ENCODE measurements at regions not wholly inside any gene's neighbourhood (a gene's known extent, or its start where the extent isn't known, plus 50 kb on each side); places are given as distances from the start of the nearest gene placed in this dataset.

DNA sequence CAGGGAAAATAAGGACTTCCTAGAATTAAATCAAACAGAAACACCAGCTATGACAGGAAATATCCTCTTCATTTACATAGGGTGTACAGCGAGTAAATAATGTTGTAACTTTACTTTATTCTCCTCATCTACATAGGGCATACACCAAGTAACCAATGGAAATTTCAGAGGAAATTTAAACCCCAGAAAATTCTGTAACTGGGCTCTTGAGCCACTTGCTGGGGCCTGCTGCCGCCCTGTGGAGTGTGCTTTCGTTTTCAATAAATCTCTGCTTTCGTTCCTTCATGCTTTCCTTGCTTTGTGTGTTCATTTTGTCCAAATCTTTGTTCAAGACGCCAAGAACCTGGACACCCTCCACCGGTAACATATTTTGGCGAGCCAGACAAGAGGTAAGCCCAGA lies 990.4 kb upstream of the CADM2 start:
- peak; percentile 79 for ATAC-seq
- TF ChIP-seq RARB (CRISPR knock-in tag; IDR thresholded peaks at IDR 0.05) (no peak), ZNF8 (CRISPR knock-in tag; IDR thresholded peaks at IDR 0.05) (no peak), SNAI2 (CRISPR knock-in tag; IDR thresholded peaks at IDR 0.05) (no peak), OSR1 (CRISPR knock-in tag; IDR thresholded peaks at IDR 0.05) (no peak), PPARA (CRISPR knock-in tag; IDR thresholded peaks at IDR 0.05; ENCODE audit: borderline replicate concordance) (no peak), ZFP30 (CRISPR knock-in tag; IDR thresholded peaks at IDR 0.05) (no peak), ZFP3 (CRISPR knock-in tag; IDR thresholded peaks at IDR 0.05) (no peak), CSDC2 (CRISPR knock-in tag; IDR thresholded peaks at IDR 0.05) (no peak), ZC3H10 (CRISPR knock-in tag; IDR thresholded peaks at IDR 0.05) (no peak), TOX (CRISPR knock-in tag; IDR thresholded peaks at IDR 0.05; ENCODE audit: borderline replicate concordance) (no peak), BACH2 (CRISPR knock-in tag; IDR thresholded peaks at IDR 0.05; ENCODE audit: borderline replicate concordance) (no peak), ZNF70 (CRISPR knock-in tag; IDR thresholded peaks at IDR 0.05) (no peak)
- TF ChIP-seq, protein P1, sequence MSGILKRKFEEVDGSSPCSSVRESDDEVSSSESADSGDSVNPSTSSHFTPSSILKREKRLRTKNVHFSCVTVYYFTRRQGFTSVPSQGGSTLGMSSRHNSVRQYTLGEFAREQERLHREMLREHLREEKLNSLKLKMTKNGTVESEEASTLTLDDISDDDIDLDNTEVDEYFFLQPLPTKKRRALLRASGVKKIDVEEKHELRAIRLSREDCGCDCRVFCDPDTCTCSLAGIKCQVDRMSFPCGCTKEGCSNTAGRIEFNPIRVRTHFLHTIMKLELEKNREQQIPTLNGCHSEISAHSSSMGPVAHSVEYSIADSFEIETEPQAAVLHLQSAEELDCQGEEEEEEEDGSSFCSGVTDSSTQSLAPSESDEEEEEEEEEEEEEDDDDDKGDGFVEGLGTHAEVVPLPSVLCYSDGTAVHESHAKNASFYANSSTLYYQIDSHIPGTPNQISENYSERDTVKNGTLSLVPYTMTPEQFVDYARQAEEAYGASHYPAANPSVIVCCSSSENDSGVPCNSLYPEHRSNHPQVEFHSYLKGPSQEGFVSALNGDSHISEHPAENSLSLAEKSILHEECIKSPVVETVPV (CRISPR knock-in tag; IDR thresholded peaks at IDR 0.05) = no peak
- TF ChIP-seq, protein P2, sequence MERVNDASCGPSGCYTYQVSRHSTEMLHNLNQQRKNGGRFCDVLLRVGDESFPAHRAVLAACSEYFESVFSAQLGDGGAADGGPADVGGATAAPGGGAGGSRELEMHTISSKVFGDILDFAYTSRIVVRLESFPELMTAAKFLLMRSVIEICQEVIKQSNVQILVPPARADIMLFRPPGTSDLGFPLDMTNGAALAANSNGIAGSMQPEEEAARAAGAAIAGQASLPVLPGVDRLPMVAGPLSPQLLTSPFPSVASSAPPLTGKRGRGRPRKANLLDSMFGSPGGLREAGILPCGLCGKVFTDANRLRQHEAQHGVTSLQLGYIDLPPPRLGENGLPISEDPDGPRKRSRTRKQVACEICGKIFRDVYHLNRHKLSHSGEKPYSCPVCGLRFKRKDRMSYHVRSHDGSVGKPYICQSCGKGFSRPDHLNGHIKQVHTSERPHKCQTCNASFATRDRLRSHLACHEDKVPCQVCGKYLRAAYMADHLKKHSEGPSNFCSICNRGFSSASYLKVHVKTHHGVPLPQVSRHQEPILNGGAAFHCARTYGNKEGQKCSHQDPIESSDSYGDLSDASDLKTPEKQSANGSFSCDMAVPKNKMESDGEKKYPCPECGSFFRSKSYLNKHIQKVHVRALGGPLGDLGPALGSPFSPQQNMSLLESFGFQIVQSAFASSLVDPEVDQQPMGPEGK (CRISPR knock-in tag; IDR thresholded peaks at IDR 0.05; ENCODE audit: borderline replicate concordance) = no peak
- TF ChIP-seq, protein P3, sequence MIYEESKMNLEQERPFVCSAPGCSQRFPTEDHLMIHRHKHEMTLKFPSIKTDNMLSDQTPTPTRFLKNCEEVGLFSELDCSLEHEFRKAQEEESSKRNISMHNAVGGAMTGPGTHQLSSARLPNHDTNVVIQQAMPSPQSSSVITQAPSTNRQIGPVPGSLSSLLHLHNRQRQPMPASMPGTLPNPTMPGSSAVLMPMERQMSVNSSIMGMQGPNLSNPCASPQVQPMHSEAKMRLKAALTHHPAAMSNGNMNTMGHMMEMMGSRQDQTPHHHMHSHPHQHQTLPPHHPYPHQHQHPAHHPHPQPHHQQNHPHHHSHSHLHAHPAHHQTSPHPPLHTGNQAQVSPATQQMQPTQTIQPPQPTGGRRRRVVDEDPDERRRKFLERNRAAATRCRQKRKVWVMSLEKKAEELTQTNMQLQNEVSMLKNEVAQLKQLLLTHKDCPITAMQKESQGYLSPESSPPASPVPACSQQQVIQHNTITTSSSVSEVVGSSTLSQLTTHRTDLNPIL (CRISPR knock-in tag; IDR thresholded peaks at IDR 0.05; ENCODE audit: low read depth) = no peak

DNA sequence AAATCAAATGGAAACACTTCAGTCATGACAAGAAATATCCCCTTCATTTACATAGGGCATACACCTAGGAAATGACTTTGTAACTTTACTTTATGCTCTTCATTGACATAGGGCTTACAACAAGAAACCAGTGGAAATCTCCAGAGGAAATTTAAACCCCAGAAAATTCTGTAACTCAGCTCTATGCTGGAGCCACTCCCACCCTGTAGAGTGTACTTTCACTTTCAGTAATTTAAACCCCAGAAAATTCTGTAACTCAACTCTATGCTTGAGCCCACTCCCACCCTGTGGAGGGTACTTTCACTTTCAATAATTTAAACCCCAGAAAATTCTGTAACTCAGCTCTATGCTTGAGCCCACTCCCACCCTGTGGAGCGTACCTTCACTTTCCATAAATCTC lies 987.1 kb upstream of the CADM2 start:
- ATAC-seq = peak; percentile 34; the same call in 1 of the 3 replicates
- TF ChIP-seq ZNF8 (CRISPR knock-in tag; IDR thresholded peaks at IDR 0.05) (no peak), TOX (CRISPR knock-in tag; IDR thresholded peaks at IDR 0.05; ENCODE audit: borderline replicate concordance) (no peak), GLIS3 (CRISPR knock-in tag; IDR thresholded peaks at IDR 0.05) (no peak), CSDC2 (CRISPR knock-in tag; IDR thresholded peaks at IDR 0.05) (no peak)

DNA sequence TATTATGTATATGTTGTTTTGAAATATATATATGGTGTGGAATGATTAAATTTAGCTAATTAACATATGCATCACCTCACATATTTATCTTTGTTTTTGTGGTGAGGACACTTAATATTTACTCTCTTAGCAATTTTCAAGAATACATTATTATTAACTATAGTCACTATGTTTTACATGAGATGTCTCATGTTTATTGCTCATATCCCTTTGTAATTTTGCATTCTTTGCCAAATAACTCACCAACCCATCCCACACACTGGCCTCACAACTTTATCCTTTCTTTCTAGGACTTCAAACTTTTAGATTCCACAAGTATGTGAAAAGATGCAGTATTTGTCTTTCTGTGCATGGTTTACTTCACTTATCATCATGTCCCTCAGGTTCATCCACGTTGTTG lies 950.2 kb upstream of the CADM2 start:
- TF ChIP-seq PPARA (CRISPR knock-in tag; IDR thresholded peaks at IDR 0.05; ENCODE audit: borderline replicate concordance) = no peak
- no peak for ATAC-seq

DNA sequence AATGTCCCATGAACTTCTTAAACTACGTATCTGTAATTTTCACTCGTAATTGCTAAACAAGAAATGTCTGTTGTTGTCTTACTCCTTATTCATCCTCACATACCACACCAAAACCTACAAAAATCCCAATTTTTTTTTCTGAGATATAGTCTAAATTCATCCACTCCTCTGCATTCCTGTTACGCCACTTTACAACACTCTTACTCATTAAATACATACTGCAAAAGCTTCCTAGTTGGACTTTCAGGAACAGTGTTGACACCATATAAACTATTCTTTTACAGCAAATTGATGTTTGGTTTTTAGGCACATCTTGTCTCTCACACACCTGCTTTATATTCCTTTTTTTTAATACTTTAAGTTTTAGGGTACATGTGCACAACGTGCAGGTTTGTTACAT lies 934.9 kb upstream of the CADM2 start:
- TF ChIP-seq ZNF565 (CRISPR knock-in tag; conservative IDR thresholded peaks at IDR 0.05; ENCODE audit: low read depth) = no peak
- TF ChIP-seq RARB (CRISPR knock-in tag; IDR thresholded peaks at IDR 0.05) = no peak
- TF ChIP-seq CSDC2 (CRISPR knock-in tag; IDR thresholded peaks at IDR 0.05) = no peak
- TF ChIP-seq ZNF8 (CRISPR knock-in tag; IDR thresholded peaks at IDR 0.05) = no peak
- TF ChIP-seq, protein P1 (CRISPR knock-in tag; IDR thresholded peaks at IDR 0.05) = no peak
- no peak for TF ChIP-seq ARNTL (CRISPR knock-in tag; IDR thresholded peaks at IDR 0.05; ENCODE audit: borderline replicate concordance, low read depth)
- TF ChIP-seq SNAI2 (CRISPR knock-in tag; IDR thresholded peaks at IDR 0.05) = no peak
- ATAC-seq = no peak

DNA sequence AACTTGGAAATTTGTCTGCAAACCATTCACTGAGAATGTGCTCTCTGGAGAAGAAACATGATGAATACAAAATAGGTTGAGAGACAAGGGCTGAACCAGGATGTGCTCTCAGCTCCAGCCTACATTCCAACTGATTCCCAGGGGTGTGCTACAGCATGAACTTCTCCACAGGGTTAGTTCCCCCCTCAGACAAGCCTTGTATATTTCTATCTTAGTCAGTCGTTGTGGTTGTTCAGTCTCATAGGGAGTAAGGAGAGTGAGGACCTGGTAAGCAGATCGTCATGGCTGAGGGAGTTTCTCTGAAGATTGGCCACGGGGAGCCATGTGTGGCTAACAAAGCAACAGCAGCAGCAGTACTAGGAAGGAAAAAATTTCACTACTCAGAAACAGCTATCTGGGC lies 919.7 kb upstream of the CADM2 start:
- TF ChIP-seq ZFP3 (CRISPR knock-in tag; IDR thresholded peaks at IDR 0.05) = no peak
- no peak for TF ChIP-seq TOX (CRISPR knock-in tag; IDR thresholded peaks at IDR 0.05; ENCODE audit: borderline replicate concordance)
- no peak for TF ChIP-seq CSDC2 (CRISPR knock-in tag; IDR thresholded peaks at IDR 0.05)
- no peak for TF ChIP-seq ZNF565 (CRISPR knock-in tag; conservative IDR thresholded peaks at IDR 0.05; ENCODE audit: low read depth)
- ATAC-seq = no peak
